ENCODE measurements at regions not wholly inside any gene's neighbourhood (a gene's known extent, or its start where the extent isn't known, plus 50 kb on each side); places are given as distances from the start of the nearest gene placed in this dataset.

- TF ChIP-seq CTCF (optimal IDR thresholded peaks at IDR 0.05 in 1 of 3, IDR thresholded peaks at IDR 0.05 in 1 of 3, conservative IDR thresholded peaks at IDR 0.05 in 1 of 3; ENCODE audit: extremely low read depth in 1 of 3, insufficient read depth in 2 of 3, low read length in 3 of 3) (no peak), EZH2 (IDR thresholded peaks at IDR 0.05; ENCODE audit: low read length) (no peak)
Measured at GRCh38 chr20:41923624-41924023, 305.4 kb upstream of the CHD6 start.

GRCh38 chr20:41913146-41913545, 295.0 kb upstream of the CHD6 start:
- no peak for FAIRE-seq
- Histone ChIP-seq H3K9me3 (ENCODE audit: control insufficient read depth, low read depth, low read length) (no peaks in the 10 kb centered on the region), H3K27ac (ENCODE audit: control insufficient read depth, insufficient read depth, low read length) (no peak overlapping the region), H3K4me2 (ENCODE audit: control insufficient read depth, extremely low read depth, insufficient read depth, low read depth, low read length) (no peak overlapping the region), H3K79me2 (ENCODE audit: control insufficient read depth, insufficient read depth, low read length) (no peaks in the 10 kb centered on the region), H3K4me1 (ENCODE audit: control insufficient read depth, extremely low read depth, insufficient read depth, low read length) (no peaks in the 10 kb centered on the region), H3K9ac (ENCODE audit: control insufficient read depth, extremely low read depth, insufficient read depth, low read length) (no peak overlapping the region), H4K20me1 (ENCODE audit: control insufficient read depth, extremely low read depth, insufficient read depth, low read length) (no peaks in the 10 kb centered on the region), H2AFZ (ENCODE audit: control insufficient read depth, low read length) (no peak overlapping the region), H3K27me3 (ENCODE audit: control insufficient read depth, extremely low read depth, insufficient read depth, low read length) (no peaks in the 10 kb centered on the region), H3K9me1 (ENCODE audit: control insufficient read depth, extremely low read depth, insufficient read depth, low read length) (no peaks in the 10 kb centered on the region), H3K4me3 (ENCODE audit: control insufficient read depth in 2 of 3, extremely low read depth in 1 of 3, insufficient read depth in 2 of 3, low read depth in 1 of 3, low read length in 3 of 3) (no peak overlapping the region), H3K36me3 (ENCODE audit: control insufficient read depth in 2 of 2, extremely low read depth in 1 of 2, insufficient read depth in 2 of 2, low read length in 2 of 2) (no peaks in the 10 kb centered on the region)
- dilution Hi-C loops (cut with MboI; ENCODE audit: extremely low pct_ligation_motif_present, low sequenced_read_pairs) = no loop called here
- no peak for DNase-seq (ENCODE audit: low read depth, low spot score)
- TF ChIP-seq EZH2 (IDR thresholded peaks at IDR 0.05; ENCODE audit: low read length) (no peak), CTCF (optimal IDR thresholded peaks at IDR 0.05 in 1 of 3, IDR thresholded peaks at IDR 0.05 in 1 of 3, conservative IDR thresholded peaks at IDR 0.05 in 1 of 3; ENCODE audit: extremely low read depth in 1 of 3, insufficient read depth in 2 of 3, low read length in 3 of 3) (no peak)

More at GRCh38 chr20:41923624-41924023, 305.4 kb upstream of the CHD6 start:
- Histone ChIP-seq H3K4me2 (ENCODE audit: control insufficient read depth, extremely low read depth, insufficient read depth, low read depth, low read length) (no peak overlapping the region), H3K4me3 (ENCODE audit: control insufficient read depth in 2 of 3, extremely low read depth in 1 of 3, insufficient read depth in 2 of 3, low read depth in 1 of 3, low read length in 3 of 3) (no peak overlapping the region), H3K4me1 (ENCODE audit: control insufficient read depth, extremely low read depth, insufficient read depth, low read length) (no peaks in the 10 kb centered on the region), H3K9me3 (ENCODE audit: control insufficient read depth, low read depth, low read length) (no peaks in the 10 kb centered on the region), H3K27me3 (ENCODE audit: control insufficient read depth, extremely low read depth, insufficient read depth, low read length) (no peaks in the 10 kb centered on the region), H4K20me1 (ENCODE audit: control insufficient read depth, extremely low read depth, insufficient read depth, low read length) (no peaks in the 10 kb centered on the region), H2AFZ (ENCODE audit: control insufficient read depth, low read length) (no peak overlapping the region), H3K36me3 (ENCODE audit: control insufficient read depth in 2 of 2, extremely low read depth in 1 of 2, insufficient read depth in 2 of 2, low read length in 2 of 2) (no peaks in the 10 kb centered on the region), H3K9ac (ENCODE audit: control insufficient read depth, extremely low read depth, insufficient read depth, low read length) (no peak overlapping the region), H3K27ac (ENCODE audit: control insufficient read depth, insufficient read depth, low read length) (no peak overlapping the region), H3K9me1 (ENCODE audit: control insufficient read depth, extremely low read depth, insufficient read depth, low read length) (no peaks in the 10 kb centered on the region), H3K79me2 (ENCODE audit: control insufficient read depth, insufficient read depth, low read length) (no peaks in the 10 kb centered on the region)
- dilution Hi-C loops (cut with MboI; ENCODE audit: extremely low pct_ligation_motif_present, low sequenced_read_pairs) = no loop called here
- DNase-seq (ENCODE audit: low read depth, low spot score) = no peak
- FAIRE-seq = no peak
